H9 (cell line): ENCODE measurements at regions not wholly inside any gene's neighbourhood (a gene's known extent, or its start where the extent isn't known, plus 50 kb on each side); places are given as distances from the start of the nearest gene placed in this dataset.

ENCODE experiments used
- DNase-seq: peaks from one replicate; pipeline ENCODE4 v3.0.0-alpha.2; 2017
- H2AFZ ChIP-seq: one replicate; pipeline ENCODE4 v1.6.1; 2013; ENCODE audit warnings: mild to moderate bottlenecking, low read length, control low read depth, moderate library complexity
- H2AK5ac ChIP-seq: 2 replicates; pipeline ENCODE4 v1.6.1; 2013; ENCODE audit warnings: low read length, control low read depth, mixed read lengths; ENCODE audit not compliant: insufficient read length
- H2BK120ac ChIP-seq: one replicate; pipeline ENCODE4 v1.6.1; 2013; ENCODE audit warnings: low read depth, mild to moderate bottlenecking, low read length, control low read depth, inconsistent platforms; ENCODE audit not compliant: poor library complexity, severe bottlenecking
- H2BK12ac ChIP-seq: 2 replicates; pipeline ENCODE4 v1.6.1; 2013; ENCODE audit warnings: low read length, control low read depth, mixed read lengths, low read depth; ENCODE audit not compliant: insufficient read length
- H2BK15ac ChIP-seq: 2 replicates; pipeline ENCODE4 v1.6.1; 2013; ENCODE audit warnings: low read depth, low read length, control low read depth
- H2BK20ac ChIP-seq: one replicate; pipeline ENCODE4 v1.6.1; 2013; ENCODE audit warnings: low read depth, mild to moderate bottlenecking, low read length, control low read depth, inconsistent platforms; ENCODE audit not compliant: poor library complexity, severe bottlenecking
- H2BK5ac ChIP-seq: 2 replicates; pipeline ENCODE4 v1.6.1; 2013; ENCODE audit warnings: low read length, control low read depth, mixed read lengths; ENCODE audit not compliant: insufficient read length
- H3K14ac ChIP-seq: 2 replicates; pipeline ENCODE4 v1.6.1; 2013; ENCODE audit warnings: low read length, control low read depth; ENCODE audit not compliant: insufficient read depth
- H3K18ac ChIP-seq: 2 replicates; pipeline ENCODE4 v1.6.1; 2013; ENCODE audit warnings: low read depth, mild to moderate bottlenecking, mixed read lengths, low read length, control low read depth; ENCODE audit not compliant: insufficient read length
- H3K23ac ChIP-seq: 2 replicates; pipeline ENCODE4 v1.6.1; 2013; ENCODE audit warnings: low read length, control low read depth, mixed read lengths, low read depth; ENCODE audit not compliant: insufficient read length
- H3K23me2 ChIP-seq: 2 replicates; pipeline ENCODE4 v1.6.1; 2013; ENCODE audit warnings: low read depth, mild to moderate bottlenecking, mixed read lengths, low read length, control low read depth; ENCODE audit not compliant: insufficient read length, poor library complexity, severe bottlenecking
- H3K27ac ChIP-seq: 2 replicates; pipeline ENCODE4 v1.5.1; 2013; ENCODE audit warnings: low read length, control low read depth, mixed read lengths, low read depth; ENCODE audit not compliant: insufficient read length
- H3K27me3 ChIP-seq: 2 replicates; pipeline ENCODE4 v1.6.1; 2013; ENCODE audit warnings: low read length, control low read depth, inconsistent platforms; ENCODE audit not compliant: insufficient read depth
- H3K4ac ChIP-seq: 2 replicates; pipeline ENCODE4 v1.6.1; 2013; ENCODE audit warnings: low read depth, mild to moderate bottlenecking, control low read depth, inconsistent platforms, low read length, moderate library complexity
- H3K4me1 ChIP-seq: 2 replicates; pipeline ENCODE4 v1.6.1; 2013; ENCODE audit warnings: low read length, control low read depth, inconsistent platforms; ENCODE audit not compliant: insufficient read depth
- H3K4me2 ChIP-seq: 2 replicates; pipeline ENCODE4 v1.6.1; 2013; ENCODE audit warnings: low read length, control low read depth, mixed read lengths; ENCODE audit not compliant: insufficient read length, insufficient read depth
- H3K56ac ChIP-seq: 2 replicates; pipeline ENCODE4 v1.6.1; 2013; ENCODE audit warnings: low read depth, mild to moderate bottlenecking, mixed read lengths, low read length, control low read depth; ENCODE audit not compliant: insufficient read length
- H3K79me1 ChIP-seq: 2 replicates; pipeline ENCODE4 v1.6.1; 2013; ENCODE audit warnings: low read depth, mild to moderate bottlenecking, moderate library complexity, low read length, control low read depth, inconsistent platforms; ENCODE audit not compliant: insufficient read depth, poor library complexity, severe bottlenecking
- H3K79me2 ChIP-seq: 2 replicates; pipeline ENCODE4 v1.6.1; 2013; ENCODE audit warnings: low read length, control low read depth, inconsistent platforms; ENCODE audit not compliant: insufficient read depth
- H3K9ac ChIP-seq: 2 replicates; pipeline ENCODE4 v1.6.1; 2013; ENCODE audit warnings: low read length, control low read depth, mixed read lengths; ENCODE audit not compliant: insufficient read length; ENCODE audit errors: extremely low read depth
- H3K9me3 ChIP-seq: one replicate; pipeline ENCODE4 v1.6.1; 2013; ENCODE audit warnings: low read depth, low read length, inconsistent platforms; ENCODE audit not compliant: control insufficient read depth
- H3T11ph ChIP-seq: one replicate; pipeline ENCODE4 v1.6.1; 2013; ENCODE audit warnings: mild to moderate bottlenecking, low read length, control low read depth, inconsistent platforms
- H4K20me1 ChIP-seq: one replicate; pipeline ENCODE4 v1.6.1; 2013; ENCODE audit not compliant: control insufficient read depth, insufficient read length, insufficient read depth
- H4K5ac ChIP-seq: 2 replicates; pipeline ENCODE4 v1.6.1; 2013; ENCODE audit warnings: low read depth, mild to moderate bottlenecking, mixed read lengths, low read length, control low read depth; ENCODE audit not compliant: insufficient read length
- H4K8ac ChIP-seq: replicated peaks from 2 replicates; pipeline ENCODE4 v1.6.1; 2013; ENCODE audit warnings: low read length, control low read depth, mixed read lengths, low read depth; ENCODE audit not compliant: insufficient read length
- H4K91ac ChIP-seq: 2 replicates; pipeline ENCODE4 v1.6.1; 2013; ENCODE audit warnings: low read depth, mild to moderate bottlenecking, moderate library complexity, mixed read lengths, low read length, control low read depth; ENCODE audit not compliant: insufficient read length
- H3K27ac Mint-ChIP-seq, 3 experiments: 2 replicates in 2 of 3; 3 replicates in 1 of 3; pipeline ENCODE4 v1.8.0; 2020 to 2021; ENCODE audit warnings: mixed read lengths in 3 of 3, mild to moderate bottlenecking in 1 of 3, moderate library complexity in 1 of 3
- H3K27me3 Mint-ChIP-seq: 2 replicates; pipeline ENCODE4 v1.8.0; 2021; ENCODE audit warnings: low read depth, mild to moderate bottlenecking, moderate library complexity, mixed read lengths
- H3K36me3 Mint-ChIP-seq, 3 experiments: 2 replicates in 2 of 3; 3 replicates in 1 of 3; pipeline ENCODE4 v1.8.0; 2020 to 2021; ENCODE audit warnings: low read depth in 3 of 3, mixed read lengths in 3 of 3; ENCODE audit not compliant: insufficient read depth in 1 of 3
- H3K4me1 Mint-ChIP-seq, 2 experiments: 2 replicates each; pipeline ENCODE4 v1.8.0; 2020; ENCODE audit warnings: mixed read lengths in 2 of 2
- H3K4me3 Mint-ChIP-seq, 2 experiments: 2 replicates in 1 of 2; 3 replicates in 1 of 2; pipeline ENCODE4 v1.8.0; 2020 to 2021; ENCODE audit warnings: mild to moderate bottlenecking in 2 of 2, mixed read lengths in 2 of 2, moderate library complexity in 1 of 2
- H3K9me3 Mint-ChIP-seq, 2 experiments: 2 replicates in 1 of 2; 3 replicates in 1 of 2; pipeline ENCODE4 v1.8.0; 2020; ENCODE audit warnings: mild to moderate bottlenecking in 2 of 2, mixed read lengths in 2 of 2, moderate library complexity in 1 of 2
- WGBS: extraction: QIAGEN DNeasy Blood & Tissue Kit; methylation state at CpG from one replicate; pipeline ENCODE4 v1.1.7; 2013; ENCODE audit warnings: missing lambda C conversion rate, low lambda C conversion rate, mixed read lengths; ENCODE audit not compliant: insufficient read length; ENCODE audit errors: extremely low coverage; 5-methylcytosine and 5-hydroxymethylcytosine counted together
- TF ChIP-seq, protein P1 (sequence below): fragments of 200-600 bp; sonication (generic); conservative IDR thresholded peaks from 3 replicates; pipeline ENCODE4 v1.8.0; 2021; ENCODE audit warnings: antibody characterized with exemption, mild to moderate bottlenecking

GRCh38 chr6:11956781-11957180, 55.3 kb upstream of the HIVEP1 start:
- no peak for DNase-seq

More at GRCh38 chr6:11956781-11957180, 55.3 kb upstream of the HIVEP1 start:
- Histone ChIP-seq H3K27me3 (no peaks in the 10 kb centered on the region), H2BK15ac (no peak overlapping the region), H2AK5ac (no peak overlapping the region), H2AFZ (no peak overlapping the region), H4K5ac (no peak overlapping the region), H3K9ac (no peak overlapping the region), H2BK12ac (no peak overlapping the region), H3K9me3 (no peaks in the 10 kb centered on the region), H3K56ac (no peak overlapping the region), H3K4ac (no peak overlapping the region), H3K79me1 (no peaks in the 10 kb centered on the region), H3K4me1 (no peaks in the 10 kb centered on the region), H3K27ac (no peak overlapping the region), H3T11ph (no peak overlapping the region), H3K23me2 (no peaks in the 10 kb centered on the region), H2BK20ac (no peak overlapping the region), H3K18ac (no peak overlapping the region), H3K14ac (no peak overlapping the region), H2BK5ac (no peak overlapping the region), H3K4me2 (no peak overlapping the region), H2BK120ac (no peak overlapping the region), H3K79me2 (no peaks in the 10 kb centered on the region), H4K91ac (no peak overlapping the region), H4K8ac (no peak overlapping the region), H4K20me1 (no peaks in the 10 kb centered on the region), H3K23ac (no peak overlapping the region)
- H3K9me3 Mint-ChIP-seq = peaks cover 0 to 4% of the 10 kb centered on the region in 2 experiments; a peak in 3 of 5 replicates
- peaks cover 4 to 5% of the 10 kb centered on the region in 2 experiments for H3K4me1 Mint-ChIP-seq
- TF ChIP-seq, protein P1, sequence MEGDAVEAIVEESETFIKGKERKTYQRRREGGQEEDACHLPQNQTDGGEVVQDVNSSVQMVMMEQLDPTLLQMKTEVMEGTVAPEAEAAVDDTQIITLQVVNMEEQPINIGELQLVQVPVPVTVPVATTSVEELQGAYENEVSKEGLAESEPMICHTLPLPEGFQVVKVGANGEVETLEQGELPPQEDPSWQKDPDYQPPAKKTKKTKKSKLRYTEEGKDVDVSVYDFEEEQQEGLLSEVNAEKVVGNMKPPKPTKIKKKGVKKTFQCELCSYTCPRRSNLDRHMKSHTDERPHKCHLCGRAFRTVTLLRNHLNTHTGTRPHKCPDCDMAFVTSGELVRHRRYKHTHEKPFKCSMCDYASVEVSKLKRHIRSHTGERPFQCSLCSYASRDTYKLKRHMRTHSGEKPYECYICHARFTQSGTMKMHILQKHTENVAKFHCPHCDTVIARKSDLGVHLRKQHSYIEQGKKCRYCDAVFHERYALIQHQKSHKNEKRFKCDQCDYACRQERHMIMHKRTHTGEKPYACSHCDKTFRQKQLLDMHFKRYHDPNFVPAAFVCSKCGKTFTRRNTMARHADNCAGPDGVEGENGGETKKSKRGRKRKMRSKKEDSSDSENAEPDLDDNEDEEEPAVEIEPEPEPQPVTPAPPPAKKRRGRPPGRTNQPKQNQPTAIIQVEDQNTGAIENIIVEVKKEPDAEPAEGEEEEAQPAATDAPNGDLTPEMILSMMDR = no peak
- WGBS = no CpG with 5 or more reads among the region's 3 CpGs
- H3K4me3 Mint-ChIP-seq = no peak overlapping the region
- H3K27ac Mint-ChIP-seq = no peak overlapping the region
- H3K36me3 Mint-ChIP-seq = no peaks in the 10 kb centered on the region; a peak in 2 of 7 replicates
- H3K27me3 Mint-ChIP-seq = peaks cover 3% of the 10 kb centered on the region; the same call in 1 of the 2 replicates
